Skin epidermis (tissue), 12 donors: ENCODE measurements at regions not wholly inside any gene's neighbourhood (a gene's known extent, or its start where the extent isn't known, plus 50 kb on each side); places are given as distances from the start of the nearest gene placed in this dataset.

Experiments used
- H3K27ac ChIP-seq, 21 experiments: fragments of 200-600 bp; sonication (generic) in 11 of 21; one replicate each; pipeline ENCODE4 v1.5.0; 2020; ENCODE audit warnings: mild to moderate bottlenecking in 3 of 21, inconsistent platforms in 2 of 21, moderate library complexity in 2 of 21
- H3K4me3 ChIP-seq, 7 experiments: fragments of 200-600 bp; sonication (generic) in 2 of 7; one replicate each; pipeline ENCODE4 v1.5.0; 2020; ENCODE audit warnings: inconsistent platforms in 2 of 7, mild to moderate bottlenecking in 2 of 7, moderate library complexity in 1 of 7

GRCh38 chr2:18671363-18671762 is 82.0 kb upstream of the NT5C1B start:
- no peak overlapping the region for H3K27ac ChIP-seq
- no peak overlapping the region for H3K4me3 ChIP-seq

GRCh38 chr2:18668221-18668620 is 78.9 kb upstream of the NT5C1B start:
- H3K4me3 ChIP-seq: no peak overlapping the region
- no peak overlapping the region for H3K27ac ChIP-seq

DNA sequence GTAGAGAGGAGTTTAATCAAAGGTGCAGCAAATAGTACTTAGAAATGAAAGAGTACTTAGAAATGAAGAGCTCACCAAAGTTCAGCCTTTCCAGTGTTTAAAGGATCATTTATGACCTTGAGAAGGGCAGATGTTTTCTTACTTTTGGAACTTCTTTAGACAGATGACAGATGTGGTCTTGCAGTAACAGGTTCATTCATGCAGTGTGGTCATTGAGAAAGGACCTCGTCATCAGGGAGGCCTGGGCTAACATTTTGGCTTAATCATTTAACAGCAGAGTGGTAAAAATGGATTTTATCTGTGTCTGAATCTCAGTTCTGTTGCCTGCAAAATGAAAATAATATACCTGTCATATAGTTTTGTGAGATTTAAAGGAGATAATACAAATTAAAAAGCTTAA is 75.1 kb upstream of the NT5C1B start:
- H3K27ac ChIP-seq: no peak overlapping the region
- H3K4me3 ChIP-seq: no peak overlapping the region

GRCh38 chr2:18663861-18664260 is 74.5 kb upstream of the NT5C1B start:
- no peak overlapping the region for H3K27ac ChIP-seq

GRCh38 chr2:18662689-18663088 is 73.3 kb upstream of the NT5C1B start:
- Histone ChIP-seq H3K4me3 (no peak overlapping the region), H3K27ac (no peak overlapping the region)

More at GRCh38 chr2:18663861-18664260, 74.5 kb upstream of the NT5C1B start:
- no peak overlapping the region for H3K4me3 ChIP-seq

GRCh38 chr2:18659915-18660314 is 70.5 kb upstream of the NT5C1B start:
- Histone ChIP-seq H3K27ac (no peak overlapping the region), H3K4me3 (no peak overlapping the region)

DNA sequence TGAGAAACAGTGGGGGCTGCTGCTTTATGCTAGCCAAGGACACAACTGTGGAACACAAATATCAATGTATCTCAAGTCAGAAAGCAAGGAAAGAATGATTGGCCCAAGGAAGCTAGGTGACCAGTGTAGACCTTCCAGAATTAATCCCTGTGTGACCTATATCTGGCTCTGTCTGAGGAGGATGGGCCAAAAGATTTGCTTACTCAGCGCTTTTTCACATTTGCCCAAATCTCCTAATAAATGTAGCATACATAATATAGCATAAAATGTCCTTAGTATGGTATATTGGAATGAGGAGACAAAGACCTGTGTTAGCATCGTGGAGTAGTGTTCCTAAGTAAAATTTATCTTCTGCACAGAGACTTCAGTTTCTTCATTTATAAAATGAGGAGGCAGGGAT is 66.7 kb upstream of the NT5C1B start:
- Histone ChIP-seq H3K27ac (no peak overlapping the region), H3K4me3 (no peak overlapping the region)

DNA sequence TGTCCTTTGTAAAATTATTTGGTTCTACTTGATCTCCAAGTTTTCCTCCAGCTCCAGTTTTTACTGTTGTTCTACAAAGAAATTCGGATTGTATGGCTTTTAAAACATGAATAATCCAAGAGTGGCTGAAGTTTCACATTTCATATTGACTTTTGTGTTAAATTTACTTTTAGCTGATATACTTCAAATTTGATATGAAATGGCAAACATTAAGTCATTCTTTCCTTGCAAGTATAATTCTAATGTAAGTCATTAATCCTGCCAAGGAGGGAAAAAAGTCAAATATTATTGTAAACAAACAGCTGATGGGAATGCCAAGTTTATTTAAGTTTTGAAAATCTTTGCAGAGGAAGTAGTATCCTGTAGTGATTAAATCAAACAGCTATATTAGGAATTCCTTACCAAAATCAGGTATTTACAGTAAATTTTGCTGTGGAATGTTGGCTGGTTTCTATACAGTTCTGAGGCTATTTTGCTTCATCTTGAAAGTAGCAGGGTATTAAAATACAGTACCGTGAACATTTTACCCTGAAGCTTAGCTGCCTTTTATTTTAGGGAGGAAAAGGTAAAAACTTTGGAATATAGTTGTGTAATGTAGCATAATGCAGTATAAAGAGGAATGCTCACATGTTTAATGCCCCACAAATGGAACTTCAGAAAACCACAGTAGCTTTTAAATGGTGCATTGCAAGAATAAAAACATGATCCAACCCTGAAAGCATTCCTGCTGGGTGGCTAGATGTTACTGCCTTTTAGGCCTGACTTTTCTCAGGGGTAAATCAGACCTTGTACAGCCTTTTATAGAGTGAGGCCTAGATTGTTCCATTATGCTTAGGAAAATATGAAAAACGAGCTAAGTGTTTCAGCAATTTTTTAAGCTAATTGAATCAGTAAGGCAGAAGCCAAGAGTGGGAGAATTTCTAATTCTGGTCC is 62.7 kb upstream of the NT5C1B start:
- H3K4me3 ChIP-seq: no peak overlapping the region
- H3K27ac ChIP-seq: no peak overlapping the region

- no peak overlapping the region for H3K4me3 ChIP-seq
- no peak overlapping the region for H3K27ac ChIP-seq
Measured at GRCh38 chr2:18650221-18650620, 60.9 kb upstream of the NT5C1B start.

- no peak overlapping the region for H3K4me3 ChIP-seq
- no peak overlapping the region for H3K27ac ChIP-seq
Measured at GRCh38 chr2:18649502-18650135, 60.2 kb upstream of the NT5C1B start.

DNA sequence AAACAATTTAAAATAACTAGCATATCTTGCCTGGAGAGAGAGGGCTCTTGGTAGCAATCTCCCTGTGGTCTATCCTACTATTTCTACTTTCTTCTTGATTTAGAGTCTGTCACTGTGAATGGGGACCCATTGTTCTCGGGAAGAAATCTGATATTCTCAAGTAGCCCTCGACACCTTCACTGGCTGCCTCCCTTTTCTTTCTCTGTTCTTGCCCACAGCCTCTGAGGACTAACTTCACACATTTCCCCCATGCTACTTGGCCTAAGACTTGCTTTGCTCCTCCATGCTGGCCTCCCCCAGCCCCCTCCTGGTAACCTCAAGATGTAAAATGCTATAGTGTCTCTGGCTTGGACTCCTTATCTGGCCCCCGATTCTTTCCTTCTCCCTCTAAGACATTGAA is 58.8 kb upstream of the NT5C1B start:
- Histone ChIP-seq H3K27ac (no peak overlapping the region), H3K4me3 (no peak overlapping the region)

DNA sequence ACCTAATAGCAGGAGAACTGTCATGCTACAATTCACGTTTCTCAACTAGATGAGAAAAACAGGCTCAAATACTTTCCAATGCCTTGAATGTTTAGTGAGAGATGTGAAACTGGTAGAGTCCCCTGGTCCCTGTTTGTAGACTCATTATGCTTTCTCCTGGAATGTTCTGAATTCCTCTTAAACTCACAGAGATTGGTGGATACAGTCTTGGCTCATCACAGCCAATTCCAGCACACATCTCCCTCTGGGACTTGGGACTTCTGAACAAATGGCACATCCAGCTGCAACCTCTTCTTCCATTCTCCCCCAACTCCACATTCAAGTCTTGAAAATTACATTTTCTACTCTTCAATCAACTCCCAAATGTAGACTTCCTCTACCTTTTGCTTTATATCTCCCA is 58.4 kb upstream of the NT5C1B start:
- H3K27ac ChIP-seq: no peak overlapping the region
- no peak overlapping the region for H3K4me3 ChIP-seq

DNA sequence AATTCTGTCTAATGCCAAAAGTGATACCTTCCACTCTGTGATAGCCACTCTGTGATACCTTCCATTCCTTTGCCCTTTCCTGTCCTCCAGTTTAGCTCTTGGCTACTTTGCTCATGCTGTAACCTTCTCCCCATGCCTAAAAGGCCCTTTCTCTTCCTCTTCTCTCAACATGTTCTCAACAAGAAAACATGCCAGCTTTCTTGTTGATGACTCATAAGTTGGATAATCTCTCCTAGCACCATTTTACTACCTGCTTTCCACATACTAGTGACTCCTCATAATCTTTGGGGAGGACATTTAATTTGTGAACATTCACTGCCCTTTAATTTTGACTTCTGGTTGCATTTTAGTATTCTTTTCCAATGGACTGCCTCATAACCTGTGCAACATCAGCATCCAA is 55.9 kb upstream of the NT5C1B start:
- H3K27ac ChIP-seq: no peak overlapping the region
- no peak overlapping the region for H3K4me3 ChIP-seq

GRCh38 chr2:18644115-18644462 is 54.7 kb upstream of the NT5C1B start:
- no peak overlapping the region for H3K4me3 ChIP-seq
- H3K27ac ChIP-seq: no peak overlapping the region

DNA sequence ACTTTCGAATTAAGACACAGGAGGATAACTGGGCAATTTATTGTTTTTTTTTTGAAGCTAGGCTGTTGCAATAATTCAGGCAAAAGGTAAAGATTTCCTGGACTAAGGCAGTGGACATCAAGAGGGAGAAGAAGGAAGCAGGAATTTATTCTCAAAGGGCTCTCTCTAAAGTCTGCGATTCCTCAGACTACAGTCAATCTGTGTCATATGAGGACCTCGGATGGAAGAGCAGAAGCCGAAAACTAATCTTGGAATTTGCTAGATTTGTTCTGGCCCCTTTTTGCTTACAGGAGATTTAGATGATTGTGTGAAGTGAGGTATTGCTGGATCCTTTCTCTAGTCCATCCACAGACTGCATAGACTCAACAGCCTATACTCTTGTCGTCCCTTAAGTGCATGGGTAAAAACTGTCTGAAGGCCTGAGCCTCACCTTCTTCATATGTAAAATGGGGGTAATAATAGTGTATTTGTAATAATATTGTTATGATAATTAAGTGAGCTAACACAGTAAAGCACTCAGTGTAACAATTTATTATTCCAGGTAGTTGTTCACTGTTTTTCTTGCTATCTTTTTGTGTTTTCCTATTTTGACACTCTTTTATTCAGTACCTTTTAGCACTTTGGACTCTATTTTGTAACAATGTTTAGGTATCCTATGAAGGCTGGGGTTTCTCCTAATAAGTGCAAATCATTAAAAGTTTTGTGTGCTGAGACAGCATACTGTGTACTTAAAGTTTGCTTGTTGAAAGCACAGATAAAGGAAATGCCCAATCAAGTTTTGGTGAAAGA is 54.2 kb upstream of the NT5C1B start:
- Histone ChIP-seq H3K27ac (no peak overlapping the region), H3K4me3 (no peak overlapping the region)

- no peak overlapping the region for H3K27ac ChIP-seq
Measured at GRCh38 chr2:18641823-18642222, 52.5 kb upstream of the NT5C1B start.

DNA sequence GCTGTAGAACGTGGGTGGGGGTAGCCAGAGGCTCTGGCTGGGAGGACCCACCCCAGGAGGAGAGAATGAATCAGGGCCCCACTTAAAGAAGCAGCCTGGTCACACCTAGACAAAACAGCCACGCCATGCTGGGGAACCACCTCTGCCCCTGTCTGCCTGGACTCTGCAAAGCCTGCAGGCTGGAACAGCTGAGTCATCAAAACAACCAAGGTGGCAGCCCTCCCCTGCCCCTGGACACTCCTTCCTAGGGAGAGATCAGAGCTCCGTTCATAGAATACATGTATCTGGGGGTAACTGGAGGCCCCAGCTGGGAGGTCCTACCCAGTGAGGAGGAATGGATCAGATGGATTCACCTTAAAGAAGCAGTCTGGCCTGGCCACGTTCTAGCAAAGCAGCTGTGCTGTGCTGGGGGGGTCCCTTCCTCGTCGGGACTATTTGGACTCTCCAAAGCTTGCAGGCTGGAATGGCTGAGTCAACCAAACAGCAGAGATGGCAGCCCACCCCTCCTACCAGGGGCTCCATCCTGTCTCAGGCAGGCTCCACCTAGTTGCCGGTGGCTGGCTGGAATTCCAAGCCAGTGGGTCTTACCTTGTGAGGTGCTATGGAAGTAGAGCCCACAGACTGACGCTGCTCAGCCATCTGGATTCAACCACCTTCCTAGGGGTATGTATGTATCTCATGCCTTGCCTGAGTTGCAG is 50.5 kb upstream of the NT5C1B start:
- no peak overlapping the region for H3K4me3 ChIP-seq
- H3K27ac ChIP-seq: no peak overlapping the region

More at GRCh38 chr2:18641823-18642222, 52.5 kb upstream of the NT5C1B start:
- H3K4me3 ChIP-seq: no peak overlapping the region
